SKM-1 (cell line): ENCODE measurements at regions not wholly inside any gene's neighbourhood (a gene's known extent, or its start where the extent isn't known, plus 50 kb on each side); places are given as distances from the start of the nearest gene placed in this dataset.

Experiments used
- DNase-seq: peaks from one replicate; lab custom pipeline; 2025; ENCODE audit not compliant: unreplicated experiment; lab: John Stamatoyannopoulos, UW

- DNase-seq, result no peak
Measured at GRCh38 chr1:106889059-106889458, 167.4 kb upstream of the PRMT6 start.

- no peak for DNase-seq
Measured at GRCh38 chr1:106889583-106889982, 166.9 kb upstream of the PRMT6 start.

- no peak for DNase-seq
Measured at GRCh38 chr1:106897976-106898375, 158.5 kb upstream of the PRMT6 start.

GRCh38 chr1:106899644-106900043 is 156.8 kb upstream of the PRMT6 start:
- DNase-seq, result no peak

GRCh38 chr1:106907795-106908194 is 148.7 kb upstream of the PRMT6 start:
- no peak for DNase-seq

- DNase-seq, result no peak
Measured at GRCh38 chr1:106908689-106909088, 147.8 kb upstream of the PRMT6 start.

- no peak for DNase-seq
Measured at GRCh38 chr1:106910798-106911197, 145.7 kb upstream of the PRMT6 start.

GRCh38 chr1:106912131-106912530 is 144.3 kb upstream of the PRMT6 start:
- DNase-seq, result no peak

- no peak for DNase-seq
Measured at GRCh38 chr1:106921186-106921585, 135.3 kb upstream of the PRMT6 start.

GRCh38 chr1:106924360-106924759 is 132.1 kb upstream of the PRMT6 start:
- DNase-seq, result no peak

GRCh38 chr1:106925750-106926149 is 130.7 kb upstream of the PRMT6 start:
- no peak for DNase-seq

- no peak for DNase-seq
Measured at GRCh38 chr1:106926803-106927582, 129.5 kb upstream of the PRMT6 start.

- DNase-seq, result no peak
Measured at GRCh38 chr1:106937104-106937503, 119.4 kb upstream of the PRMT6 start.

GRCh38 chr1:106944721-106945120 is 111.8 kb upstream of the PRMT6 start:
- DNase-seq, result no peak

GRCh38 chr1:106952776-106953175 is 103.7 kb upstream of the PRMT6 start:
- no peak for DNase-seq

GRCh38 chr1:106954661-106955229 is 101.7 kb upstream of the PRMT6 start:
- DNase-seq, result no peak

- no peak for DNase-seq
Measured at GRCh38 chr1:106956721-106957120, 99.8 kb upstream of the PRMT6 start.

GRCh38 chr1:106957795-106958194 is 98.7 kb upstream of the PRMT6 start:
- DNase-seq, result no peak

GRCh38 chr1:106960412-106960811 is 96.1 kb upstream of the PRMT6 start:
- DNase-seq, result no peak

GRCh38 chr1:106961646-106962045 is 94.8 kb upstream of the PRMT6 start:
- DNase-seq, result no peak

GRCh38 chr1:106962591-106962990 is 93.9 kb upstream of the PRMT6 start:
- DNase-seq, result no peak

- DNase-seq, result no peak
Measured at GRCh38 chr1:106964495-106964894, 92.0 kb upstream of the PRMT6 start.

- no peak for DNase-seq
Measured at GRCh38 chr1:106968644-106969043, 87.8 kb upstream of the PRMT6 start.
